ENCODE measurements at regions not wholly inside any gene's neighbourhood (a gene's known extent, or its start where the extent isn't known, plus 50 kb on each side); places are given as distances from the start of the nearest gene placed in this dataset.

DNA sequence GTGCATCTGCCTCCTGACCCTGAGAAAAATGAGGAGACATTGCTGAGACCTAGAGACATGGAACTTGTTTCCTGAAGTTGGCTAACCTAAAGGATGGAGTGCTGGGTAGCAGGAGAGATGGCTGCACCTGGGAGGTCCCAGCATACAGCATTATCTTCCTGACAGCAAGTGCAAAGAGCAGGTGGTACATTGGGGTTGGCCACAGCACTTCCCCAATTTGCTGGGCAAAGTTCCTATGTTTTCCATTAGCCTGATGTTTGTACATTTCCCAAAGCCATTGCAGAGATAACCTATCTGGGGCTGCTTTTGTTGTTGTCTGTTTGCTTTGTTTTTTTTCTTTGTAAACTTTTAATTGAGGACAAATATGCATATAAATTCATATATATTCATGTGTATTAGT lies 296.7 kb downstream of the HRH4 start:
- Mint-ChIP-seq H3K9me3 (peaks cover 11% of the 10 kb centered on the region), H3K27me3 (ENCODE audit: low read depth) (no peaks in the 10 kb centered on the region), H3K4me1 (peaks cover 12% of the 10 kb centered on the region), H3K27ac (ENCODE audit: unreplicated experiment) (no peak overlapping the region), H3K36me3 (ENCODE audit: low read depth) (peaks cover 4% of the 10 kb centered on the region), H3K4me3 (no peak overlapping the region)
- TF ChIP-seq, protein P1, sequence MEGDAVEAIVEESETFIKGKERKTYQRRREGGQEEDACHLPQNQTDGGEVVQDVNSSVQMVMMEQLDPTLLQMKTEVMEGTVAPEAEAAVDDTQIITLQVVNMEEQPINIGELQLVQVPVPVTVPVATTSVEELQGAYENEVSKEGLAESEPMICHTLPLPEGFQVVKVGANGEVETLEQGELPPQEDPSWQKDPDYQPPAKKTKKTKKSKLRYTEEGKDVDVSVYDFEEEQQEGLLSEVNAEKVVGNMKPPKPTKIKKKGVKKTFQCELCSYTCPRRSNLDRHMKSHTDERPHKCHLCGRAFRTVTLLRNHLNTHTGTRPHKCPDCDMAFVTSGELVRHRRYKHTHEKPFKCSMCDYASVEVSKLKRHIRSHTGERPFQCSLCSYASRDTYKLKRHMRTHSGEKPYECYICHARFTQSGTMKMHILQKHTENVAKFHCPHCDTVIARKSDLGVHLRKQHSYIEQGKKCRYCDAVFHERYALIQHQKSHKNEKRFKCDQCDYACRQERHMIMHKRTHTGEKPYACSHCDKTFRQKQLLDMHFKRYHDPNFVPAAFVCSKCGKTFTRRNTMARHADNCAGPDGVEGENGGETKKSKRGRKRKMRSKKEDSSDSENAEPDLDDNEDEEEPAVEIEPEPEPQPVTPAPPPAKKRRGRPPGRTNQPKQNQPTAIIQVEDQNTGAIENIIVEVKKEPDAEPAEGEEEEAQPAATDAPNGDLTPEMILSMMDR (conservative IDR thresholded peaks at IDR 0.05), result no peak
- no peak for DNase-seq (ENCODE audit: low read depth, low spot score)

DNA sequence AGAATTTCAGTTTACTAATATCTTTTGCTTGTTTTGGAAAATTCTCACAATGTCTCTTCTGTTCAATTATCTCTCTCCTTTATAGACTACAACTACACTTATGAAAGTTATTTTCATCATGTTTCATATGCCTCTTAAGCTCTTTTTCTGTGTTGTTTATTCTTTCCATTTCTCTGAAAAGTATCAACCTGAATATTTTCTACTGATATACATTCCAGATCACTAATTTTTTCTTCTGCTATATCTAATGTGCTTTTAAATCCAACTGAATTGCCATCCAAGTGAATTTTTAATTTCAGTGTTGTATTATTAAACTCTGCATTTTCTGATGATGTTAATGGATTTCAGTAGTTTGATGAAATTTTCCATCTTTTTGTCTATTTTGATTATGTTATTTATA lies 301.3 kb downstream of the HRH4 start:
- no peaks in the 10 kb centered on the region for H3K27me3 Mint-ChIP-seq (ENCODE audit: low read depth)
- peaks cover 11% of the 10 kb centered on the region for H3K9me3 Mint-ChIP-seq
- TF ChIP-seq, protein P1 (conservative IDR thresholded peaks at IDR 0.05), result no peak
- no peak for DNase-seq (ENCODE audit: low read depth, low spot score)
- peaks cover 13% of the 10 kb centered on the region for H3K4me1 Mint-ChIP-seq
- no peak overlapping the region for H3K27ac Mint-ChIP-seq (ENCODE audit: unreplicated experiment)
- no peak overlapping the region for H3K4me3 Mint-ChIP-seq
- H3K36me3 Mint-ChIP-seq (ENCODE audit: low read depth), result peaks cover 10% of the 10 kb centered on the region

DNA sequence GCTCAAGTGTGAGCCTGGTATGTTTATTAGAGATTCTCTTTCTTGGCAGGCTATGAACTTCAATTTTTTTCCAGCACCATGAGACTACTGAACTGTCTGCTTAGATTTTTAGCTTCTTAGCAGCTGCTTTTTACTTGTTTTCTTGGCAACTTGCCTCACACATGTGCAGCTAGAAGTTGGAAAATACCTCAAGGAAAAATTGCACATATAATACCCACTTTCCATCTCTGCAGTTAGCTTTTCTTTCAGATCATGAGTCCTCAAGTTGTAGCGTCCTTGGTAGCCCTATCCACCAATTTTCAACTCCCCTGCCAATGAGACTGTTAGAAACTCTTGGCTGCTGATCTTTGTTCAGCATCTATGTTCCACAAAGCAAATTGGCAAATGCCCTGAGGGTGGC lies 302.1 kb downstream of the HRH4 start:
- Mint-ChIP-seq H3K27ac (ENCODE audit: unreplicated experiment) (no peak overlapping the region), H3K4me1 (peaks cover 10% of the 10 kb centered on the region), H3K4me3 (no peak overlapping the region), H3K36me3 (ENCODE audit: low read depth) (peaks cover 10% of the 10 kb centered on the region), H3K9me3 (peaks cover 11% of the 10 kb centered on the region), H3K27me3 (ENCODE audit: low read depth) (no peaks in the 10 kb centered on the region)
- TF ChIP-seq, protein P1 (conservative IDR thresholded peaks at IDR 0.05), result no peak
- no peak for DNase-seq (ENCODE audit: low read depth, low spot score)

DNA sequence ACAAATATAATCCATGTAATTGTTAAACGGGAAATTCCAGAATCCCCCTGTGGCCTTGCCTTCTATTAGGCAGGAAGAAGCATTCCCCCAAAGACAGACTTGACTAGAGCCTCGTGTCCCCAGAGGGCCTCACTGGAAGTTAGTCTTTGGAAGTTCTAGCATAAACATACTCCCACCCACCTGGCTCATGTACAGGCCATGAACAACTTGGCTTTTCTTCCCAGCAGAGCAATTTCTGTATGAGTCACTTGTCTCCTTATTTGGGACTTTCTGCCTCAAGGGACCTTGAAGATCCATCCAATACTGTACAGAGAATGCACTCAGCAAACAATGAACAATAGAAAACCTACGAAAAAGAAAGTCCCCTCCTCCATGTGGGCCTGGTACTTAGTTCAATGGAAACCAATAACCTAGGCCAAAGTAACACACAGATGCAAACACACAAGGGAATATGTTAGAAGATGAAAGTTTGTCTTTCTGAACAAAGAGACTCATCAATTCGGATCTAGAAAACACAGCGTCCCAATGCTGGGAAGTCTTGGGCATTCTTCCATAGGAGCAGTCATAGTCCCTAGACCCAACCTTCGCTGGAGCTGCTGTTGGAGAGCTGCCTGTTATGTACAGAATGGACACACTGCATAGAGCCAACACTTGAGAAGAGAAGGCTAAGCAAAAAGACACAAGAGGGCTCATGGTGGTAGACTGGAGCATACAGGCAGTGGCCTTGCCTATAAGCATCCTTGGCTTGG lies 303.5 kb downstream of the HRH4 start:
- Mint-ChIP-seq H3K9me3 (peaks cover 12% of the 10 kb centered on the region), H3K4me1 (peaks cover 6% of the 10 kb centered on the region), H3K27me3 (ENCODE audit: low read depth) (no peaks in the 10 kb centered on the region), H3K4me3 (no peak overlapping the region), H3K36me3 (ENCODE audit: low read depth) (peaks cover 11% of the 10 kb centered on the region), H3K27ac (ENCODE audit: unreplicated experiment) (no peak overlapping the region)
- DNase-seq (ENCODE audit: low read depth, low spot score), result no peak
- TF ChIP-seq, protein P1 (conservative IDR thresholded peaks at IDR 0.05), result no peak

DNA sequence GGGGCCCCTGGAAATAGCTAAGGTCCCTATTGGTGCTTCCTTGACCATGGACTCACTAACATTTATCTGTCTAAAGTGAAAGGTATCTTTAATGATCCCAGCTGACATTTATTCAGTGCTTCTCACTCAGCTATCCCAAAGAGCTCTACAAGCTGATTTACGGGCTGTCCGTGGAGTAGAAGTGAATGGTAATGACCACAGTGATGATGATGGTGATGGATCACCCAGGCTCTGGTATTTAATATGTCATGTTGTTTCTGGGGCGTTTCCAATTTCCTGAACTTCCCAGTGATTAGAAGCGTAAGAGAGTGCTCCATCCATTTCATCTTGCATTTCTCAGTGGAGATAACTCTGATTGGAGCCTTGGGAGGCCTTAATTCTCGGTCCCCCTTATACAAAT lies 304.3 kb downstream of the HRH4 start:
- Mint-ChIP-seq H3K36me3 (ENCODE audit: low read depth) (peaks cover 15% of the 10 kb centered on the region), H3K27ac (ENCODE audit: unreplicated experiment) (no peak overlapping the region), H3K9me3 (peaks cover 16% of the 10 kb centered on the region), H3K27me3 (ENCODE audit: low read depth) (no peaks in the 10 kb centered on the region), H3K4me3 (no peak overlapping the region), H3K4me1 (peaks cover 6% of the 10 kb centered on the region)
- TF ChIP-seq, protein P1 (conservative IDR thresholded peaks at IDR 0.05), result no peak
- DNase-seq (ENCODE audit: low read depth, low spot score), result no peak

Measured in neural crest cell (in vitro differentiated cells).